C4-2B (cell line): ENCODE measurements at regions not wholly inside any gene's neighbourhood (a gene's known extent, or its start where the extent isn't known, plus 50 kb on each side); places are given as distances from the start of the nearest gene placed in this dataset.

Source experiments
- H3K27ac ChIP-seq: fragments of 450-650 bp; 2 replicates; pipeline ENCODE4 v1.5.1; 2017
- ZFX ChIP-seq: fragments of 450-650 bp; IDR thresholded peaks from 2 replicates; pipeline ENCODE4 v1.6.1; 2017
- TF ChIP-seq, protein P1 (sequence below): fragments of 450-650 bp; conservative IDR thresholded peaks from 2 replicates; pipeline ENCODE4 v1.5.1; 2017; ENCODE audit warnings: mild to moderate bottlenecking

DNA sequence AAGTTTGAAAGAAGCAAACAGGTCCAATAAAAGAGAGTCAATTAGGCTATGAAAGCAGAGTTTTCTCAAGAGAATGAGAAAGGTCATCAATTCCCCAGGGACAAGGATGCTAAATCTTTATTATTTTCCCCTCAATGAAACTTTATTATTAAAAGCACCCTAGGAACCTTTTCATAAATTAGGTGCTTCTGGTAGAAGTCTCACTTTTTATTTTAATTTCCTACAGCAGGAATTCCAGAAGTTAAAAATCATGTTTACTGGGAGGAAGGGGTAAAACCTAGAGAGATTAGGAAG lies 223.2 kb upstream of the SOX5 start:
- no peak overlapping the region for H3K27ac ChIP-seq
- no peak for TF ChIP-seq ZFX
- TF ChIP-seq, protein P1, sequence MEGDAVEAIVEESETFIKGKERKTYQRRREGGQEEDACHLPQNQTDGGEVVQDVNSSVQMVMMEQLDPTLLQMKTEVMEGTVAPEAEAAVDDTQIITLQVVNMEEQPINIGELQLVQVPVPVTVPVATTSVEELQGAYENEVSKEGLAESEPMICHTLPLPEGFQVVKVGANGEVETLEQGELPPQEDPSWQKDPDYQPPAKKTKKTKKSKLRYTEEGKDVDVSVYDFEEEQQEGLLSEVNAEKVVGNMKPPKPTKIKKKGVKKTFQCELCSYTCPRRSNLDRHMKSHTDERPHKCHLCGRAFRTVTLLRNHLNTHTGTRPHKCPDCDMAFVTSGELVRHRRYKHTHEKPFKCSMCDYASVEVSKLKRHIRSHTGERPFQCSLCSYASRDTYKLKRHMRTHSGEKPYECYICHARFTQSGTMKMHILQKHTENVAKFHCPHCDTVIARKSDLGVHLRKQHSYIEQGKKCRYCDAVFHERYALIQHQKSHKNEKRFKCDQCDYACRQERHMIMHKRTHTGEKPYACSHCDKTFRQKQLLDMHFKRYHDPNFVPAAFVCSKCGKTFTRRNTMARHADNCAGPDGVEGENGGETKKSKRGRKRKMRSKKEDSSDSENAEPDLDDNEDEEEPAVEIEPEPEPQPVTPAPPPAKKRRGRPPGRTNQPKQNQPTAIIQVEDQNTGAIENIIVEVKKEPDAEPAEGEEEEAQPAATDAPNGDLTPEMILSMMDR = no peak

DNA sequence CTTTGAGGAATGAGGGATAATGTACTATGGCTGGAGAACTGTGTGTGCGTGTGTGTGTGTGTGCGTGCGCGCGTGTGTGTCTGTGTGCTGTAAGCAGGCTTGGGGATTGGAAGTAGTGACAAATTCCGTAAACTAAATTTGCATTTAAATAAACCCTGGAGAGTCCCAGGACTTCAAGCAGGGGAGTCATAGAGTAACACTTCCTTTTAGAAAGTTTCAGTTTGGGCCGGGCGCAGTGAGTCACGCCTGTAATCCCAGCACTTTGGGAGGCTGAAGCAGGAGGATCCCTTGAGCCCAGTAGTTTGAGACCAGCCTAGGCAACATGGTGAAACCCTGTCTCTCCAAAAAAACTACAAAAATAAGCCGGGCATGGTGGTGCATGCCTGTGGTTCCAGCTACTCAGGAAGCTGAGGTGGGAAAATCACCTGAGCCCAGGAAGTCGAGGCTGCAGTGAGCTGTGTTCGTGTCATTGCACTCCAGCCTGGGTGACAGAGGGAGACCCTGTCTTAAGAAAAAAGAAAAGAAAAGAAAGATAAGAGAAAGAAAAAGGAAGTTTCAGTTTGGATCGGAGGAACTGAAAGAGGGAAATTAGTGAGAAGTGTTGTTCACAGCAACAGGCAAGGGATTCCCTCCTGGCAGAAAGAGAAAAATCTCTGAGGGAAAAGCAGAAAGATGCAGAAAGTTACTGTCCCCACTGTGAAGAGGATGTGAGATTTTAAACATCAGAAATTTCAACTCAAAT lies 222.7 kb upstream of the SOX5 start:
- no peak overlapping the region for H3K27ac ChIP-seq
- TF ChIP-seq ZFX = no peak
- TF ChIP-seq, protein P1 = no peak

DNA sequence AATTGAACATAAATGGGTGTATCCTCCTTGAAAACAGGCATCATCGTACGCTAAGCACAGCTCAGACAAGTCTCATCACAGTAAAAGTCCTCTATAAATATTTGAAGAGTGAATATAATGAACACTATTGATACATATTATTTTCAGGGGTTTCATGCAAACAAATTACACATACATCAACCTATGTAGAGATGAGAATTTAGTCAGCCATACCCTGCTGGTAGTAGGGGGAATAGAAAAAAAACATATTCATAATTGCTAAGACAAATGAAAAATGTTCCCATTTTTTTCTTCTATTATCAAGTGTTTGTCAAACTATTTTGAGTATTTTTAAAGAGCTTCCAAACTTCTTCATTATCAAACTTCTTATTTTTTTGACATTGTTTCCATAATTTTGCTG lies 205.6 kb upstream of the SOX5 start:
- TF ChIP-seq, protein P1 = no peak
- TF ChIP-seq ZFX = no peak

DNA sequence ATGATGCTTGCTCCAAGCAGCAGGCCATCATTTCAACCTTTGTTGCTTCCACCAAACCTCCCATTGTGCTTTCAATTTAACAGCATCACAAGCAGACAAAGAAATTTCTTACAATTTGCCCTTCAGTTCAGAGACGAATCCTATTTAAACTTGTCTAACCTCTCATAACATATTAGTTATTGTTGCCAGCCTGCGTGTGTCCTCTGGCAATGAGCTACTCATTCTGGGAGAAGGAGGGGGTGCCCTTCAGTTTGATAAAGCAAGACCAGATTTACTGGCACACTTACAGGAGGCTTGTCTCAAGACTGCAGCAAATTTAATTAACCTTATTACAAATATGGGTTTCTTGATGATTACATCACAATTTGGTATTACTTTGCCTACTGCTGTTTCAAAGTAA lies 203.6 kb upstream of the SOX5 start:
- TF ChIP-seq ZFX = no peak
- TF ChIP-seq, protein P1 = no peak
- no peak overlapping the region for H3K27ac ChIP-seq

More for the DNA sequence above, 205.6 kb upstream of the SOX5 start:
- H3K27ac ChIP-seq = no peak overlapping the region

DNA sequence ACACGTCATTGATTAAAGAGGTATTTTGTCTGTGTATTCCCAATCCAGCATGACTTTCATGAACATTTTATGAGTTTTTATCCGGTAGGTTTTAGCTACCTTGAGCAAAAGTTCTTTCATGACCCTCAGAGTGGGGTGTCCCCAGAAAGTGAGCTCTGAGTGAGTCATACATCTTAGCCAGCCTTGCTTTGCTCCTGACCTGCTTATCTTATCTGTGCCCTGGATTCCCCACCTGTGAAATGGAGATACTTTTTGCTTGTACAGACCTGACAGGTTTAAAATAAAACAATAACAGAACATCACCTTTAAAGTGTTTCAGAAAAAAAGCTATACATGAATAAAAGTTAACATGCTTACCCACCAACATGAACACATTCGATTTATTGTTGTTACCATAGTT lies 202.8 kb upstream of the SOX5 start:
- TF ChIP-seq, protein P1 = no peak
- no peak for TF ChIP-seq ZFX
- H3K27ac ChIP-seq = no peak overlapping the region

DNA sequence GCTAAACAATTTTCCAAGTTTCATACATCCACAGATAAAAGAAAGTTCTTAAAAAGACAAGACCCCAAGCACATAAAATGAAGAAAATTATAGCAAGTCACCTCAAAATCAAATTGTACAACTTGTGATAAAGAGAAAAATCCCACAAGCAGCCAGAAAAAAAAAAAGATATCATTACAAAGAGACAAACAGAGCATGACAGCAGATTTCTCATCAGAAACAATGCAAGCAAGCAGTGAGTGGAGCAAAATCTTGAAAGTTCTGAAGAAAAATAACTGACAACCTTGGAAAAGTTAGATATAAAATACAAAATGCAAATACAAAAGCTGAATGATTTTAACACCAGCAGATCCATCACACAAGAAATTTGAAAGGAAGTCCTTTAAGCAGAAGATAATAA lies 194.5 kb upstream of the SOX5 start:
- no peak overlapping the region for H3K27ac ChIP-seq
- TF ChIP-seq, protein P1 = no peak

DNA sequence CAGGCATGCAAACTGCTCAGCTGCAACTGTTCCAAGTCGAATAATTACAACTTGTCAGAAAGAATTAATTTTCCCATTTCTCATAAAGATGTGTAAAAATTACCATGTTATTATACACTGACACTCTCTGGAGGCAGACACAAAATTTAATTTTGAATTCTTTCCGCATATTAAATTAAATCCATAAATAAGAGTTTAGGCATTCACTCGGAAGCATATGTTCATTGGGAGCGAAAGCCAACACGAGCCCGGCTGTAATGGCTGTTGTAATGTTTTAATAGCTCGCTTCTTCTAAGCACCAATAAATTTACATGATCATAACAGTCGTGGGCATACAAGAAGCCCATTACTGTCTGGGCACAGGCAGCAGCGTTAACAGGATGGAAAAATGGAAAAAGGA lies 189.6 kb upstream of the SOX5 start:
- TF ChIP-seq, protein P1 = no peak
- TF ChIP-seq ZFX = no peak
- no peak overlapping the region for H3K27ac ChIP-seq
